Activated T-cell treated with anti-CD3 and anti-CD28 coated beads, Interleukin-2, amount 50 U/mL, for 72 hours (primary cell): ENCODE measurements at regions not wholly inside any gene's neighbourhood (a gene's known extent, or its start where the extent isn't known, plus 50 kb on each side); places are given as distances from the start of the nearest gene placed in this dataset.
"Not testable (repeated sequence)": the region's sequence is repeated elsewhere in the genome, so short reads cannot be mapped to it uniquely, and the experiment has no call there.

ENCODE experiments used
- ATAC-seq, 2 donors: fragments of 150-1000 bp; cut with Tn5 transposase; replicated peaks in 1 of 2; 2 replicates each; pipeline ENCODE4 v1.10.0; 2021; ENCODE audit warnings: moderate library complexity in 2 of 2, mild to moderate bottlenecking in 1 of 2
- DNase-seq, 2 donors: peaks; one replicate each; pipeline ENCODE4 v3.0.0; 2021 to 2022; ENCODE audit warnings: mixed read lengths in 1 of 2
- H3K27ac Mint-ChIP-seq: one replicate; pipeline ENCODE4 v1.8.0; 2022; ENCODE audit warnings: mild to moderate bottlenecking, moderate library complexity, mixed read lengths
- H3K27me3 Mint-ChIP-seq: one replicate; pipeline ENCODE4 v1.8.0; 2022; ENCODE audit warnings: low read depth, mixed read lengths
- H3K36me3 Mint-ChIP-seq, 2 donors: one replicate each; pipeline ENCODE4 v1.8.0; 2022; ENCODE audit warnings: mixed read lengths in 2 of 2, mild to moderate bottlenecking in 1 of 2; ENCODE audit not compliant: insufficient read depth in 2 of 2
- H3K4me1 Mint-ChIP-seq: one replicate; pipeline ENCODE4 v1.8.0; 2022; ENCODE audit warnings: low read depth, mixed read lengths
- H3K4me3 Mint-ChIP-seq, 2 donors: one replicate each; pipeline ENCODE4 v1.8.0; 2022; ENCODE audit warnings: mild to moderate bottlenecking in 2 of 2, mixed read lengths in 2 of 2, moderate library complexity in 2 of 2
- H3K9me3 Mint-ChIP-seq, 2 donors: one replicate each; pipeline ENCODE4 v1.8.0; 2022; ENCODE audit warnings: mixed read lengths in 2 of 2

GRCh38 chr3:26438325-26438940 is 184.1 kb upstream of the LRRC3B start:
- DNase-seq: no peak
- peaks cover 5 to 11% of the 10 kb centered on the region in 2 donors for H3K9me3 Mint-ChIP-seq
- H3K36me3 Mint-ChIP-seq: no peaks in the 10 kb centered on the region
- no peak for ATAC-seq
- H3K4me3 Mint-ChIP-seq: no peak overlapping the region
- no peak overlapping the region for H3K27ac Mint-ChIP-seq
- H3K27me3 Mint-ChIP-seq: no peaks in the 10 kb centered on the region
- H3K4me1 Mint-ChIP-seq: no peaks in the 10 kb centered on the region

- no peaks in the 10 kb centered on the region for H3K36me3 Mint-ChIP-seq
- no peaks in the 10 kb centered on the region for H3K27me3 Mint-ChIP-seq
- no peaks in the 10 kb centered on the region for H3K4me1 Mint-ChIP-seq
- no peak for ATAC-seq
- H3K9me3 Mint-ChIP-seq: peaks cover 5 to 11% of the 10 kb centered on the region in 2 donors
- H3K4me3 Mint-ChIP-seq: no peak overlapping the region
- no peak for DNase-seq
- H3K27ac Mint-ChIP-seq: no peak overlapping the region
Measured at GRCh38 chr3:26438981-26439884, 183.3 kb upstream of the LRRC3B start.

GRCh38 chr3:26449996-26450395 is 172.6 kb upstream of the LRRC3B start:
- Mint-ChIP-seq H3K9me3 (peaks cover 4% of the 10 kb centered on the region in 2 donors), H3K4me3 (no peak overlapping the region), H3K4me1 (no peaks in the 10 kb centered on the region), H3K27me3 (no peaks in the 10 kb centered on the region), H3K27ac (no peak overlapping the region), H3K36me3 (no peaks in the 10 kb centered on the region)
- ATAC-seq (no peak), DNase-seq (no peak)

GRCh38 chr3:26452363-26452762 is 170.2 kb upstream of the LRRC3B start:
- ATAC-seq (no peak), DNase-seq (no peak)
- no peak overlapping the region for H3K27ac Mint-ChIP-seq
- no peak overlapping the region for H3K4me3 Mint-ChIP-seq
- no peaks in the 10 kb centered on the region for H3K4me1 Mint-ChIP-seq
- H3K36me3 Mint-ChIP-seq: no peaks in the 10 kb centered on the region
- peaks cover 4% of the 10 kb centered on the region in 2 donors for H3K9me3 Mint-ChIP-seq
- H3K27me3 Mint-ChIP-seq: no peaks in the 10 kb centered on the region

GRCh38 chr3:26460985-26461384 is 161.6 kb upstream of the LRRC3B start:
- H3K27me3 Mint-ChIP-seq: no peaks in the 10 kb centered on the region
- DNase-seq (no peak), ATAC-seq (no peak)
- H3K4me3 Mint-ChIP-seq: no peak overlapping the region
- H3K36me3 Mint-ChIP-seq: no peaks in the 10 kb centered on the region
- no peak overlapping the region for H3K27ac Mint-ChIP-seq
- H3K4me1 Mint-ChIP-seq: no peaks in the 10 kb centered on the region
- peaks cover 2 to 11% of the 10 kb centered on the region in 2 donors for H3K9me3 Mint-ChIP-seq

GRCh38 chr3:26472345-26472744 is 150.2 kb upstream of the LRRC3B start:
- peaks cover 7 to 8% of the 10 kb centered on the region in 2 donors for H3K9me3 Mint-ChIP-seq
- H3K27me3 Mint-ChIP-seq: no peaks in the 10 kb centered on the region
- no peak overlapping the region for H3K27ac Mint-ChIP-seq
- H3K36me3 Mint-ChIP-seq: peaks cover 0 to 1% of the 10 kb centered on the region in 2 donors
- no peak overlapping the region for H3K4me3 Mint-ChIP-seq
- no peak for DNase-seq
- ATAC-seq: no peak
- no peaks in the 10 kb centered on the region for H3K4me1 Mint-ChIP-seq

GRCh38 chr3:26474706-26475105 is 147.9 kb upstream of the LRRC3B start:
- Mint-ChIP-seq H3K36me3 (no peaks in the 10 kb centered on the region), H3K9me3 (peaks cover 0 to 1% of the 10 kb centered on the region in 2 donors), H3K4me3 (no peak overlapping the region), H3K27ac (no peak overlapping the region), H3K27me3 (no peaks in the 10 kb centered on the region), H3K4me1 (no peaks in the 10 kb centered on the region)
- ATAC-seq: no peak
- no peak for DNase-seq

GRCh38 chr3:26480377-26480776 is 142.2 kb upstream of the LRRC3B start:
- no peaks in the 10 kb centered on the region for H3K4me1 Mint-ChIP-seq
- ATAC-seq (no peak), DNase-seq (no peak)
- H3K27ac Mint-ChIP-seq: no peak overlapping the region
- peaks cover 0 to 2% of the 10 kb centered on the region in 2 donors for H3K9me3 Mint-ChIP-seq
- no peak overlapping the region for H3K4me3 Mint-ChIP-seq
- H3K27me3 Mint-ChIP-seq: no peaks in the 10 kb centered on the region
- H3K36me3 Mint-ChIP-seq: no peaks in the 10 kb centered on the region

GRCh38 chr3:26484140-26484539 is 138.4 kb upstream of the LRRC3B start:
- H3K4me1 Mint-ChIP-seq: no peaks in the 10 kb centered on the region
- H3K36me3 Mint-ChIP-seq: no peaks in the 10 kb centered on the region
- peaks cover 2 to 8% of the 10 kb centered on the region in 2 donors for H3K9me3 Mint-ChIP-seq
- H3K27me3 Mint-ChIP-seq: no peaks in the 10 kb centered on the region
- no peak for ATAC-seq
- DNase-seq: no peak
- H3K4me3 Mint-ChIP-seq: no peak overlapping the region
- H3K27ac Mint-ChIP-seq: no peak overlapping the region

- no peak overlapping the region for H3K4me3 Mint-ChIP-seq
- peaks cover 10 to 13% of the 10 kb centered on the region in 2 donors for H3K9me3 Mint-ChIP-seq
- no peak for ATAC-seq
- H3K27me3 Mint-ChIP-seq: no peaks in the 10 kb centered on the region
- DNase-seq: no peak
- H3K36me3 Mint-ChIP-seq: no peaks in the 10 kb centered on the region
- no peak overlapping the region for H3K27ac Mint-ChIP-seq
- no peaks in the 10 kb centered on the region for H3K4me1 Mint-ChIP-seq
Measured at GRCh38 chr3:26498271-26498670, 124.3 kb upstream of the LRRC3B start.

GRCh38 chr3:26505399-26505798 is 117.2 kb upstream of the LRRC3B start:
- DNase-seq (no peak), ATAC-seq (no peak)
- no peaks in the 10 kb centered on the region for H3K27me3 Mint-ChIP-seq
- no peak overlapping the region for H3K4me3 Mint-ChIP-seq
- H3K36me3 Mint-ChIP-seq: no peaks in the 10 kb centered on the region
- H3K27ac Mint-ChIP-seq: no peak overlapping the region
- no peaks in the 10 kb centered on the region for H3K4me1 Mint-ChIP-seq
- peaks cover 3% of the 10 kb centered on the region in 2 donors for H3K9me3 Mint-ChIP-seq

GRCh38 chr3:26514445-26515029 is 108.0 kb upstream of the LRRC3B start:
- not testable (repeated sequence) for H3K27me3 Mint-ChIP-seq, DNase-seq, H3K4me1 Mint-ChIP-seq, ATAC-seq, H3K4me3 Mint-ChIP-seq, H3K27ac Mint-ChIP-seq, H3K36me3 Mint-ChIP-seq, H3K9me3 Mint-ChIP-seq

GRCh38 chr3:26515351-26515750 is 107.2 kb upstream of the LRRC3B start:
- Mint-ChIP-seq H3K36me3 (no peaks in the 10 kb centered on the region), H3K4me3 (no peak overlapping the region), H3K27ac (no peak overlapping the region), H3K27me3 (no peaks in the 10 kb centered on the region), H3K9me3 (peaks cover 6 to 8% of the 10 kb centered on the region in 2 donors), H3K4me1 (no peaks in the 10 kb centered on the region)
- DNase-seq (no peak), ATAC-seq (no peak)
